22Rv1 (cell line): ENCODE measurements at regions not wholly inside any gene's neighbourhood (a gene's known extent, or its start where the extent isn't known, plus 50 kb on each side); places are given as distances from the start of the nearest gene placed in this dataset.

ENCODE experiments used
- ZFX ChIP-seq: fragments of 450-650 bp; IDR thresholded peaks from 2 replicates; pipeline ENCODE4 v1.6.1; 2017; ENCODE audit warnings: antibody characterized with exemption, borderline replicate concordance
- TF ChIP-seq, protein P1 (sequence below): fragments of 450-650 bp; IDR thresholded peaks from 2 replicates; pipeline ENCODE4 v1.5.1; 2017; ENCODE audit warnings: mild to moderate bottlenecking

DNA sequence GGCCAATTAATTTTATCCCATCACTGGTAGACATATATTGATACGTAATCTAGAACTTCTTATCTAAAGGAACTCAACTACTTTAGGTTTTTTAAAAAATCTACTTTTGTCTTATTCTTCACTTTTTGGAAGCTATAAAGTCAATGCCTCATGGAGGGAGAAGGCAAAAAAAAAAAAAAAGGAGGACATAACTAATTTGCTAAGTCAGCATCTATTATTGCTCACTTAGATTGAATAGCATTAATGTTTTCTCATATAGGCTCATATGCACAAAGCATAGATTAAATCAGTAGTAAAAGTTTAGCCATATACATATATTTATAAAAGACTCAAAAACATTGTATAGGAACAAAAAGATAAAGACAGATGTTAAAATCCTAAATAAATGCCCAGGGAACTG is 179.3 kb upstream of the DGKB start:
- TF ChIP-seq, protein P1, sequence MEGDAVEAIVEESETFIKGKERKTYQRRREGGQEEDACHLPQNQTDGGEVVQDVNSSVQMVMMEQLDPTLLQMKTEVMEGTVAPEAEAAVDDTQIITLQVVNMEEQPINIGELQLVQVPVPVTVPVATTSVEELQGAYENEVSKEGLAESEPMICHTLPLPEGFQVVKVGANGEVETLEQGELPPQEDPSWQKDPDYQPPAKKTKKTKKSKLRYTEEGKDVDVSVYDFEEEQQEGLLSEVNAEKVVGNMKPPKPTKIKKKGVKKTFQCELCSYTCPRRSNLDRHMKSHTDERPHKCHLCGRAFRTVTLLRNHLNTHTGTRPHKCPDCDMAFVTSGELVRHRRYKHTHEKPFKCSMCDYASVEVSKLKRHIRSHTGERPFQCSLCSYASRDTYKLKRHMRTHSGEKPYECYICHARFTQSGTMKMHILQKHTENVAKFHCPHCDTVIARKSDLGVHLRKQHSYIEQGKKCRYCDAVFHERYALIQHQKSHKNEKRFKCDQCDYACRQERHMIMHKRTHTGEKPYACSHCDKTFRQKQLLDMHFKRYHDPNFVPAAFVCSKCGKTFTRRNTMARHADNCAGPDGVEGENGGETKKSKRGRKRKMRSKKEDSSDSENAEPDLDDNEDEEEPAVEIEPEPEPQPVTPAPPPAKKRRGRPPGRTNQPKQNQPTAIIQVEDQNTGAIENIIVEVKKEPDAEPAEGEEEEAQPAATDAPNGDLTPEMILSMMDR = no peak
- TF ChIP-seq ZFX = no peak
